Fibroblast of skin of right biceps (primary cell): ENCODE measurements at regions not wholly inside any gene's neighbourhood (a gene's known extent, or its start where the extent isn't known, plus 50 kb on each side); places are given as distances from the start of the nearest gene placed in this dataset.

Experiments
- DNase-seq: peaks from one replicate; pipeline ENCODE4 v3.0.0-alpha.2; 2013

DNA sequence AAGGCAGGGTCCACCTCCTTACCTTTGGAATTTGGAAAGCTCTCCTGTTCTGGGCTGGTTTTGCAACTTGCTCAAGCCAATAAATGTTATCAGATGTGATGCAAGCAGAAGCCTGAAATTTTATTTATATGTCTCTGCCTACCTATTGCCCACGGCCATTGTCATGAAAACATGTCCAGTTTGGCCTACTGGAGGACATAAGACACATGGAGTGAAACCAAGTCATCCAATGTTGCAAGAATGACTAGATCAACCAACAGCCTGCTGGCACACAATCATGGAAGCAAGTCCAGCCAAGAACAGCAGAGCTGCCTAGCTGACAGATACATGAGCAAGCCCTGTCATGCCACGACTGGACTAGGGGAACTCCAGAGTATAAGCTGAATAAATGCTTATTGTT, 56.7 kb upstream of the IRAK1BP1 start:
- DNase-seq: peak; percentile 19
